Skeletal muscle satellite cell (primary cell): ENCODE measurements at regions not wholly inside any gene's neighbourhood (a gene's known extent, or its start where the extent isn't known, plus 50 kb on each side); places are given as distances from the start of the nearest gene placed in this dataset.
"Not testable (repeated sequence)": the region's sequence is repeated elsewhere in the genome, so short reads cannot be mapped to it uniquely, and the experiment has no call there.

ENCODE experiments used
- H3K27me3 ChIP-seq: 2 replicates; pipeline ENCODE4 v1.7.0; 2013; ENCODE audit warnings: low read length; ENCODE audit not compliant: control insufficient read depth, insufficient read depth
- H3K36me3 ChIP-seq: 2 replicates; pipeline ENCODE4 v1.7.0; 2013; ENCODE audit warnings: mild to moderate bottlenecking, control low read depth, low read length; ENCODE audit not compliant: insufficient read depth
- H3K4me1 ChIP-seq: 2 replicates; pipeline ENCODE4 v1.7.0; 2013; ENCODE audit warnings: low read length; ENCODE audit not compliant: control insufficient read depth, insufficient read depth
- H3K4me2 ChIP-seq: 2 replicates; pipeline ENCODE4 v1.7.0; 2013; ENCODE audit warnings: mild to moderate bottlenecking, low read length
- H3K4me3 ChIP-seq: 2 replicates; pipeline ENCODE4 v1.7.0; 2013; ENCODE audit warnings: low read length
- H3K9ac ChIP-seq: 2 replicates; pipeline ENCODE4 v1.7.0; 2013; ENCODE audit warnings: mild to moderate bottlenecking, low read depth, low read length, moderate library complexity
- H3K9me3 ChIP-seq: replicated peaks from 2 replicates; pipeline ENCODE4 v1.7.0; 2013; ENCODE audit warnings: mild to moderate bottlenecking, control low read depth, low read length

GRCh38 chr2:105515581-105516415 lies 116.9 kb upstream of the FHL2 start:
- H3K9me3 ChIP-seq, result no peaks in the 10 kb centered on the region
- H3K4me1 ChIP-seq, result peaks cover 17% of the 10 kb centered on the region
- H3K36me3 ChIP-seq, result no peaks in the 10 kb centered on the region
- peaks cover 34% of the 10 kb centered on the region for H3K27me3 ChIP-seq
- no peak overlapping the region for H3K9ac ChIP-seq
- no peak overlapping the region for H3K4me2 ChIP-seq
- H3K4me3 ChIP-seq, result no peak overlapping the region

- Histone ChIP-seq H3K36me3 (no peaks in the 10 kb centered on the region), H3K9me3 (no peaks in the 10 kb centered on the region), H3K4me1 (peaks cover 19% of the 10 kb centered on the region), H3K4me3 (no peak overlapping the region), H3K9ac (no peak overlapping the region), H3K27me3 (peaks cover 34% of the 10 kb centered on the region), H3K4me2 (no peak overlapping the region)
These were observed 115.7 kb upstream of the FHL2 start for GRCh38 chr2:105514576-105514975.

GRCh38 chr2:105510761-105511528 lies 112.1 kb upstream of the FHL2 start:
- no peaks in the 10 kb centered on the region for H3K36me3 ChIP-seq

DNA sequence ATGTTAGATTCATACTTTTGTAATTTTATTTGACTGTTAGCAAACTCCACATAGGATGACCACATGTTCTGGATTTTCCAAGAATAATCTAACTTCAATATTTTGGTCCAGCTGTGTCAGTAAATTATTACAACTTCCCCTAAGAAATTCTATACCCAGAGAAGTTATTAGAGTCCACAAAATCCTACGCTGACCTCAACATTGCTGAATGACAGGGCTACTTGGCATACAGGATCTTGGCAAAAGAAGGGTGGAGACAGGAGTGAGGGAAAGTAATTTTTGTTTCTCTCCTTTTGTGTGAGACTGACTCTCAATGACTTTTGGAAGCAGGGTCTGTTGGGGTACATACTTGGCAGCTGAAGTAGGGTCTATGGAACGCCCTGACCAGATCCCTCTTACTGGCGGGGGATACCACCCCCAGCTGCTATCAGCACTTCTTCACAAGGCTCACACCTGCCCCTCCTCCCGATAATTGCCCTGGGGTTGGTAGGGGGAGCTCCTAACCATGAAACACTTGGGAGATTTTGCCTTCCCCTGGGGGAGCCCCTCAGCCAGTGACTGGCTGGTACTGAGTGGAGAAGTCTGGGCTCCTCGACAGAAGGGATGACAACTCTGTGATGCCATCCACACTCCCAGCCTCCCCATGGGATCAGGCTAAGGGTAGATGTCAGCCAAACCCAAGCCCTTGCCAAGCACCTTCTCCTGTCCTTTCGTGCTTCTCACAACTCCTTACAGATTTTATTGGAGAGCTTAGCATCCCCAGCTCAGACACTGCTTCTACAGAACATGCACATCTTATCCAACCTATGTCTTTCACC lies 110.6 kb upstream of the FHL2 start:
- Histone ChIP-seq H3K4me3 (no peak overlapping the region), H3K36me3 (no peaks in the 10 kb centered on the region), H3K4me1 (peaks cover 4% of the 10 kb centered on the region), H3K9me3 (no peaks in the 10 kb centered on the region), H3K27me3 (peaks cover 21% of the 10 kb centered on the region), H3K4me2 (no peak overlapping the region), H3K9ac (no peak overlapping the region)

More at GRCh38 chr2:105510761-105511528, 112.1 kb upstream of the FHL2 start:
- no peaks in the 10 kb centered on the region for H3K9me3 ChIP-seq
- no peak overlapping the region for H3K4me2 ChIP-seq
- peaks cover 31% of the 10 kb centered on the region for H3K27me3 ChIP-seq
- H3K4me3 ChIP-seq, result no peak overlapping the region
- peaks cover 7% of the 10 kb centered on the region for H3K4me1 ChIP-seq
- H3K9ac ChIP-seq, result no peak overlapping the region

DNA sequence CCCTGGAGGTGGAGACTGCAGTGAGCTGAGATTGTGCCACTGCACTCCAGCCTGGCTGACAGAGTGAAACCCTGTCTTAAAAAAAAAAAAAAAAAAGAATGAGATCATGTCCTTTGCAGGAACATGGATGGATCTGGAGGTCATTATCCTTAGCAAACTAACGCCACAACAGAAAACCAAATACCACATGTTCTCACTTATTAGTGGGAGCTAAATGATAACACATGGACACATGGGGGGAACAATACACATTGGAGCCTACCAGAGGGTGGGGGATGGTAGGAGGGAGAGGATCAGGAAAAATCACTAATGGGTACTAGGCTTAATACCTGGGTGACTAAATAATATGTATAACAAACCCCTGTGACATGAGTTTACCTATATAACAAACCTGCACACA lies 108.0 kb upstream of the FHL2 start:
- not testable (repeated sequence) for H3K4me2 ChIP-seq, H3K4me1 ChIP-seq, H3K4me3 ChIP-seq

GRCh38 chr2:105504459-105504858 lies 105.6 kb upstream of the FHL2 start:
- Histone ChIP-seq H3K9ac (no peak overlapping the region), H3K4me3 (no peak overlapping the region), H3K4me2 (no peak overlapping the region), H3K36me3 (no peaks in the 10 kb centered on the region), H3K4me1 (no peaks in the 10 kb centered on the region), H3K9me3 (no peaks in the 10 kb centered on the region), H3K27me3 (no peaks in the 10 kb centered on the region)

More for the DNA sequence above, 108.0 kb upstream of the FHL2 start:
- not testable (repeated sequence) for H3K27me3 ChIP-seq, H3K9me3 ChIP-seq, H3K36me3 ChIP-seq, H3K9ac ChIP-seq

DNA sequence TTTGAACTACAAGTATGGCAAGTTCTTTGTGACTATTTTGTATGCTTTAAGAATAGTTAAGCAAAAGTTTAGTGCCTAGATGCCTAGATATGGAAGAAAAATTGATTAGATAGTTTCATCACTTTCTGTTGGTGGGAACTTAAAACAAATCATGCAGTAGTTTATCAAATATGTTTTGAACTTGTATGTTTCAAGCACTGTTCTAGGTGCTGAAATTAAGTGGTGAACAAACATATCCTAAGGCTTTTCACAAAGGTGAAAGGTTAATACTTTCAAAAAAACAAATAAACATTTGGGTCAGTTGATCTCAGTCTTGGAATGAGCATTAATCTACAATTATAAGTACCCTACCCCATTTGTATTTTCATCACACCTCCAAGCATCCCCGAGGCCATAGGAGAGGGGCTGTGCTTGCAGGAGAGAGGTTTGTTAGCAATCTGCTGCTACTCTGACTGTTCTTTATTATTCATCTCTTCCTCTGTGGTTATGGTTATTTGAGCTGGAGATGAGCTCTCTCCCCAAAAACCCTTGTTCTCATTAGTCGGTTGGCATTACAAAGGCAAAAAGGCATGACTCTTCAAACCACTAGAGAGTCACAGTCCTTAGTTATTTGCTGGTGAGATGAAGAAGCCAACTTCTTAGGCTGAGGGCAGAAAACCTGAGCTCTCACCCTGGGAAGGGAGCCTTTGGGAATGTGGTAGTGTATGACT lies 103.9 kb upstream of the FHL2 start:
- Histone ChIP-seq H3K4me2 (no peak overlapping the region), H3K4me3 (no peak overlapping the region), H3K4me1 (no peaks in the 10 kb centered on the region), H3K9me3 (no peaks in the 10 kb centered on the region), H3K36me3 (no peaks in the 10 kb centered on the region), H3K27me3 (peaks cover 5% of the 10 kb centered on the region), H3K9ac (no peak overlapping the region)

DNA sequence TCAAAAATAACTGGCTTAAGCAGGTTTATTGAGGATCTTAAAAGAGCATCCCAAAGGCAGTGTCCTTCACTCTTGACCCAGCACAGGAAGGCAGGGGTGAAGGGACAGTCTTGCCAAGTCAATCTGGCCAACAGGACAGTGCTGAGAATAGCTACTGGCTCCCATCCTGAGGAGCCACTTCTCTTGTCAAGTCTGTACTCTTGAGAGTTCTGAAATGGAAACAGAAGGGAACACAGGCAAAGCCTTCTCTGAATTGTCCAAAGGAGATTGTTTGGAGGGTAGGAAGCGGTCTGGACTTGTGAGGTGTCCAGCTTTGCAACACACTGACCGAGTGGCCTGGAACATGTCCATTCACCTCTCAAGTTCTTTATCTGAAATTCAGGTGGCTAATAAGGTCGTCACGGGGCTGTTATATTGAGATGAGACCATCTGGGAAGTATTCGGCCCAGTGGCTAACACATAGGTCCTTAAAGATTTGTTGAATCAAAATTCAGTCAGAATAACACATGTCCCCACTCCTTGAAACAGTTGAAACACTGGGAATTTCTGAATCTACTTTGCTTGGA lies 99.5 kb upstream of the FHL2 start:
- no peak overlapping the region for H3K4me2 ChIP-seq
- H3K9me3 ChIP-seq, result peaks cover 3% of the 10 kb centered on the region
- no peak overlapping the region for H3K9ac ChIP-seq
- no peaks in the 10 kb centered on the region for H3K36me3 ChIP-seq
- peaks cover 12% of the 10 kb centered on the region for H3K4me1 ChIP-seq
- H3K27me3 ChIP-seq, result peaks cover 22% of the 10 kb centered on the region
- no peak overlapping the region for H3K4me3 ChIP-seq

- Histone ChIP-seq H3K27me3 (peaks cover 22% of the 10 kb centered on the region), H3K36me3 (no peaks in the 10 kb centered on the region), H3K9ac (no peak overlapping the region), H3K4me1 (peaks cover 12% of the 10 kb centered on the region), H3K4me3 (no peak overlapping the region), H3K9me3 (peaks cover 4% of the 10 kb centered on the region), H3K4me2 (no peak overlapping the region)
These were observed 98.2 kb upstream of the FHL2 start for GRCh38 chr2:105497094-105497493.

- Histone ChIP-seq H3K9ac (no peak overlapping the region), H3K4me1 (peaks cover 12% of the 10 kb centered on the region), H3K4me3 (no peak overlapping the region), H3K27me3 (peaks cover 22% of the 10 kb centered on the region), H3K4me2 (no peak overlapping the region), H3K9me3 (peaks cover 4% of the 10 kb centered on the region), H3K36me3 (no peaks in the 10 kb centered on the region)
These were observed 97.4 kb upstream of the FHL2 start for GRCh38 chr2:105496271-105496670.
